Fibroblast of villous mesenchyme (primary cell): ENCODE measurements at regions not wholly inside any gene's neighbourhood (a gene's known extent, or its start where the extent isn't known, plus 50 kb on each side); places are given as distances from the start of the nearest gene placed in this dataset.

Experiments
- DNase-seq: peaks from one replicate; pipeline ENCODE4 v3.0.0-alpha.2; 2010; ENCODE audit warnings: low read depth
- H3K4me3 ChIP-seq: 2 replicates; pipeline ENCODE4 v1.5.1; 2011; ENCODE audit warnings: low read depth, mild to moderate bottlenecking, low read length
- TF ChIP-seq, protein P1 (sequence below): IDR thresholded peaks from 2 replicates; pipeline ENCODE4 v1.5.1; 2012; ENCODE audit warnings: low read depth, mild to moderate bottlenecking, low read length; ENCODE audit not compliant: insufficient read depth

DNA sequence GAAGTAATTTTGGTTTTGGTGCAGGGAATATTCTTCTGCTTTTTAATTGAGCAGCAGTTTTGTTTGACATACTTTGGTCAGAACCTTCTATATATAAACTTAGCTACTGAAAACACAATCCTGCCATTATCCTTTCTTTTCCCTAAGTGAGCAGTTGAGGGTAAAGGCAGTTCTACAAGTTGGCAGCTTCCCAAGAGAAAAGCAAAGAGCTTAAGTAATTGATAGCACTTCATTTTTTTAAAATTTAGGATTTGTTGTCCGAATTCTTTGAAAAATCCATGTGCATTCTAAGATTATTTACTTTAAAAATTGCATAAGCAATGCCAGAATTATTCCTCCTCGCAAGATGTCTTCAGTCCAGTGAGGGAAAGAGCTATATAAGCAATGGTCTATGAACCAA lies 1394.1 kb downstream of the FAM181B start:
- TF ChIP-seq, protein P1, sequence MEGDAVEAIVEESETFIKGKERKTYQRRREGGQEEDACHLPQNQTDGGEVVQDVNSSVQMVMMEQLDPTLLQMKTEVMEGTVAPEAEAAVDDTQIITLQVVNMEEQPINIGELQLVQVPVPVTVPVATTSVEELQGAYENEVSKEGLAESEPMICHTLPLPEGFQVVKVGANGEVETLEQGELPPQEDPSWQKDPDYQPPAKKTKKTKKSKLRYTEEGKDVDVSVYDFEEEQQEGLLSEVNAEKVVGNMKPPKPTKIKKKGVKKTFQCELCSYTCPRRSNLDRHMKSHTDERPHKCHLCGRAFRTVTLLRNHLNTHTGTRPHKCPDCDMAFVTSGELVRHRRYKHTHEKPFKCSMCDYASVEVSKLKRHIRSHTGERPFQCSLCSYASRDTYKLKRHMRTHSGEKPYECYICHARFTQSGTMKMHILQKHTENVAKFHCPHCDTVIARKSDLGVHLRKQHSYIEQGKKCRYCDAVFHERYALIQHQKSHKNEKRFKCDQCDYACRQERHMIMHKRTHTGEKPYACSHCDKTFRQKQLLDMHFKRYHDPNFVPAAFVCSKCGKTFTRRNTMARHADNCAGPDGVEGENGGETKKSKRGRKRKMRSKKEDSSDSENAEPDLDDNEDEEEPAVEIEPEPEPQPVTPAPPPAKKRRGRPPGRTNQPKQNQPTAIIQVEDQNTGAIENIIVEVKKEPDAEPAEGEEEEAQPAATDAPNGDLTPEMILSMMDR = no peak
- H3K4me3 ChIP-seq = no peak overlapping the region
- DNase-seq = no peak

DNA sequence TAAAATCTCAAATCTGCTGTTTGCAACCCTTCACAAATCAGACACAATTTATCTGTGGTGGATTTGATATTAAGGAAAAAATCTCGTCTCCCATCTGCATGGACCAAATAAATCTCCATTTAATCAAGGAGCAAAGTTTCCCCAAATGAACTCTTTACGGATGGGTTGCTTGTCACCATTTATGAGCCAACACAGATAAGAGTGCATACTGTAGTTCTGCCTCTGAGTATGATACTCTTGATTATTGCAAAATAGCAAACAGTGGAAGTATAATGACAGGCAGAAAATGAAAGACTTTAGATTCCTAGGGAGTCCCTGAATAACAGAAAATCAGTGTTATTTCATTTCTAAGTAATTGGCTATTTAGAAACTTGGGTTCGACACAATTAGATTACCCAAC lies 1395.9 kb downstream of the FAM181B start:
- TF ChIP-seq, protein P1 = no peak
- no peak for DNase-seq
- no peak overlapping the region for H3K4me3 ChIP-seq

DNA sequence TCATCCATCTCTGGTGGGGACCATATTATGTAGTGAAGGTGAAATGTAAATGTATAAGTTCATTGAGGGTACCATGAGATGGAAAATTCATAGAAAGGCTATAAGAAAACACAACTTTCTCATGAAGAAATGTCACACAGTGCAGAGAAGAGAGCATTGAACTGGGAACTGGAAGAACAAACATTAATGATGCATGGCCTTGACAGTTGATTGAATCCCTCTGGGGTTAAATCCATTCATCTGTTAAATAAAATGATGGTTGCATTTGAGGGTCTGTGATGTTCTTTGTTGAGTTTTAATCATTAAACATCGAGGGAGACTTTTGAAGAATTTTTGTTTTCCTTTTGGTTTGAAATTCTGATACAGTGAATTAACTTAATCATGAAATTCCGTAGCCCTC lies 1401.4 kb downstream of the FAM181B start:
- no peak for DNase-seq
- TF ChIP-seq, protein P1 = no peak

DNA sequence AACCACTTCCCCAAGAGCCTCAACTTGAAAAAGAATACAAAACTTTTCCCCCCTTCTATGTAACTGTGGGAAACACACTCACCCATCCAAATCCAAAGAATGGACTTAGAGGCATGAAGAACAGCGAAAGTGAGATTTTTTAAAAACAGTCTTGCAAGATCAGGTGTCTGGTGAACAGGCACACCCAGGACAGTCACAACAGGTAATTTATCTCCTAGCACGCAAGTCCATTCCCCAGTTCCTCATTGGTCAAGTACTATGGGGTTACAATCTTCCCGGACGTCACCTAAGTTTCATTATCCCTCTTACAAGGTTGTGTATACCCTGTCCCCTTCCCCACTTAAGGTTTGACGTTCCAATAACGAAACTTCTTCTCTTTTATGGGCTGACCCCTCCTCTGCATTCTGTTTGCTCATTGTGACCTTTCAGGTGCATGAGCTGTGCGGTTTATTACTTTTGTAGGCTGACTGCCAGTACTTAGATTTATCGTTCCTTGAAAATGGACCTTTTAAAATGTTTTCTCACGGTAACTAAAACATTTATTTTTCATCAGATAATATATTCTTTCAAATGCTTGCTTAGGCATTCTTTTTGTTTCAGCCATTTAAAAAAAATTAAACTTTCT lies 1401.9 kb downstream of the FAM181B start:
- TF ChIP-seq, protein P1 = no peak
- no peak overlapping the region for H3K4me3 ChIP-seq
- DNase-seq = no peak

More for the DNA sequence above, 1401.4 kb downstream of the FAM181B start:
- H3K4me3 ChIP-seq = no peak overlapping the region

DNA sequence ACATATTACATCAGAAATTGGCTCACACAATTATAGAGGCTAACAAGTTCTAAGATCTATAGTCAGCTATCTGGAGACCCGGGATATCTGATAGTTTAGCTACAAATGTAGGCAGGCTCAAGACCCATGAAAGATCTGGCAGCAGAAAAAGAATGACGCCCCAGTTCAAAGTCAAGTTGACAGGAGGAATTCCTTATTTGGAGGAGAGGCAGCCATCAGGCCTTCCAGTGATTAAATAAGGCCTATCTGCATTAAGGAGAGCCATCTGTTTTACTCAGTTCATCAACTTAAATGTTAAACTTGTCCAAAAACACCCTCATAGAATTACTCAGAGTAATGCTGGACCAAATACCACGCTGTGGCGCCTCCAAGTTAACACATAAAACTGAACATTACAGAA lies 1402.6 kb downstream of the FAM181B start:
- TF ChIP-seq, protein P1 = no peak
- H3K4me3 ChIP-seq = no peak overlapping the region
- no peak for DNase-seq

DNA sequence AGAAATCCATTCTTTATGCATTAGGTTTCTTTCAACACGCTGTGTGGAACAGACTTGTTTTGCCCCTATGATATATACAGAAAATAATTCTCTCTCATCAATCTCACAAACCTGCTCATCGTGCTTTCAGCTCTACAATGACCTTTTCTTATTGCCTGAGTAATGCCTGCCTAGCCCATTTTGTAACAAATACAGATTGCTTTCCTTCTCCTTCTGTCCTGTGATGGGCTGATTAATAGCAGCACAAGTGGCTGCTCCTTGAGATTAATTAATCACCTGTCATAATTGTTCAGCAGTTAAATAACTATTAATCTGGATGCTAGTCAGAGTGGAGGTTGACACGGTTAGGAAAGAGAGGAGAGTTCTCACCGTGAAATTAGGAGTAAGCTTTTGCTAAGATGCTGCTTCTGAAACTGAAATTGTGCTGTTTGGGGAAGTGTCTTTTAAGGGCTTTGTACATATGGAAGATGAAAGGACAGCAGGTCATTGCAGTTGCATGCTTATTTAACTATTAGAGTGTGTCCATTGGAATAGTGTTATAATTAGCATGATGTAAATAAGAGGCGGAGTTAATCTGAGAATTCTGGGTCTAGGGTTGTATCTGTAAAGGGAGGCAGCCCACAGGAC lies 1430.5 kb downstream of the FAM181B start:
- DNase-seq = no peak
- TF ChIP-seq, protein P1 = no peak
- no peak overlapping the region for H3K4me3 ChIP-seq
